Stomach (tissue), 8 donors: ENCODE measurements at regions not wholly inside any gene's neighbourhood (a gene's known extent, or its start where the extent isn't known, plus 50 kb on each side); places are given as distances from the start of the nearest gene placed in this dataset.

Experiments
- DNase-seq, 2 donors: peaks; one replicate each; pipeline versions ENCODE4 v3.0.0 to v3.0.0-alpha.2; 2013 to 2019
- H3K27ac ChIP-seq, 5 donors: fragments of 200-600 bp in 4 of 5; sonication (generic) in 4 of 5; one replicate each; pipeline ENCODE4 v1.5.1; 2013 to 2019; ENCODE audit warnings: mild to moderate bottlenecking in 1 of 5, moderate library complexity in 1 of 5
- H3K27me3 ChIP-seq, 3 donors: fragments of 200-600 bp; sonication (generic); one replicate each; pipeline ENCODE4 v1.5.1; 2017 to 2019; ENCODE audit warnings: mixed run types in 1 of 3
- H3K36me3 ChIP-seq, 4 donors: fragments of 200-600 bp; sonication (generic); 1 replicate in 3 of 4; 2 replicates in 1 of 4; pipeline ENCODE4 v1.5.1; 2016 to 2019
- H3K4me1 ChIP-seq, 4 donors: fragments of 200-600 bp; sonication (generic); one replicate each; pipeline ENCODE4 v1.5.1; 2016 to 2019
- H3K4me3 ChIP-seq, 4 donors: fragments of 200-600 bp; sonication (generic) in 3 of 4; one replicate each; pipeline ENCODE4 v1.5.1; 2016 to 2019; ENCODE audit warnings: mild to moderate bottlenecking in 1 of 4
- H3K9me3 ChIP-seq, 4 donors: fragments of 200-600 bp; sonication (generic); one replicate each; pipeline ENCODE4 v1.5.1; 2016 to 2019
- CTCF ChIP-seq, 7 experiments: fragments of 450-650 bp in 4 of 7; fragments of 200-600 bp in 3 of 7; sonication (generic) in 3 of 7; IDR thresholded peaks; one replicate each; pipeline ENCODE4 v1.5.1; 2016 to 2019; ENCODE audit warnings: antibody characterized with exemption in 7 of 7, control low read depth in 2 of 7, mild to moderate bottlenecking in 1 of 7
- EP300 ChIP-seq: sonication (generic); formaldehyde crosslinking; IDR thresholded peaks from one replicate; pipeline ENCODE4 v1.6.1; 2017; ENCODE audit warnings: antibody characterized with exemption
- POLR2A ChIP-seq, 4 donors: fragments of 450-650 bp; IDR thresholded peaks; one replicate each; pipeline ENCODE4 v1.6.1; 2016; ENCODE audit warnings: antibody characterized with exemption in 4 of 4, control low read depth in 2 of 4, mild to moderate bottlenecking in 1 of 4, moderate library complexity in 1 of 4
- POLR2AphosphoS5 ChIP-seq, 3 donors: sonication (generic); formaldehyde crosslinking; IDR thresholded peaks; one replicate each; pipeline ENCODE4 v1.6.1; 2016; ENCODE audit warnings: antibody characterized with exemption in 3 of 3
- WGBS, 5 donors: extraction: QIAGEN DNeasy Blood & Tissue Kit in 3 of 5; methylation state at CpG; one replicate each; pipeline versions ENCODE4 v1.1.5 to v1.1.7; 2013 to 2018; 5-methylcytosine and 5-hydroxymethylcytosine counted together
- intact Hi-C: fragments of 100-400 bp; cut with DNase I; formaldehyde crosslinking; loops from one replicate; pipeline ENCODE4 v1.15.1; 2023; ENCODE audit warnings: low total_unique reads
- donor health status: healthy with polysubstance abuse.
- donor health status: Bipolar disorder and iron deficiency.
- donor health status: healthy.

GRCh38 chr10:131406676-131407392 lies 95.3 kb upstream of the TCERG1L start:
- Histone ChIP-seq H3K4me3 (no peak overlapping the region), H3K27me3 (peaks cover 0 to 45% (median 4%) of the 10 kb centered on the region in 3 donors), H3K4me1 (no peaks in the 10 kb centered on the region), H3K9me3 (no peaks in the 10 kb centered on the region), H3K36me3 (no peaks in the 10 kb centered on the region), H3K27ac (no peak overlapping the region)
- intact Hi-C loops, result no loop called here
- DNase-seq, result no peak
- 81 to 86% (median 83%) methylated on average over 10 to 17 of the region's 17 CpGs for WGBS, 5 donors
- TF ChIP-seq POLR2A (IDR thresholded peaks at IDR 0.05), result no peak
- no peak for TF ChIP-seq EP300
- no peak for TF ChIP-seq CTCF (IDR thresholded peaks at IDR 0.05)
- no peak for TF ChIP-seq POLR2AphosphoS5 (IDR thresholded peaks at IDR 0.05)

- WGBS, 5 donors, result 72 to 90% (median 77%) methylated on average over 5 of the region's 5 CpGs
- H3K4me3 ChIP-seq, result no peak overlapping the region
- intact Hi-C loops, result no loop called here
- H3K27me3 ChIP-seq, result peaks cover 0 to 19% (median 0%) of the 10 kb centered on the region in 3 donors
- no peaks in the 10 kb centered on the region for H3K4me1 ChIP-seq
- no peak overlapping the region for H3K27ac ChIP-seq
- DNase-seq, result no peak
- H3K9me3 ChIP-seq, result peaks cover 0 to 16% (median 4%) of the 10 kb centered on the region in 4 donors
- H3K36me3 ChIP-seq, result no peaks in the 10 kb centered on the region
- TF ChIP-seq EP300 (no peak), CTCF (IDR thresholded peaks at IDR 0.05) (no peak), POLR2A (IDR thresholded peaks at IDR 0.05) (no peak), POLR2AphosphoS5 (IDR thresholded peaks at IDR 0.05) (no peak)
Measured at GRCh38 chr10:131418681-131419080, 107.2 kb upstream of the TCERG1L start.

- H3K27me3 ChIP-seq, result peaks cover 0 to 24% (median 0%) of the 10 kb centered on the region in 3 donors
- no peaks in the 10 kb centered on the region for H3K36me3 ChIP-seq
- H3K4me1 ChIP-seq, result no peaks in the 10 kb centered on the region
- TF ChIP-seq CTCF (IDR thresholded peaks at IDR 0.05) (no peak), POLR2A (IDR thresholded peaks at IDR 0.05) (no peak), POLR2AphosphoS5 (IDR thresholded peaks at IDR 0.05) (no peak), EP300 (no peak)
- no peak overlapping the region for H3K4me3 ChIP-seq
- H3K9me3 ChIP-seq, result peaks cover 0 to 16% (median 4%) of the 10 kb centered on the region in 4 donors
- intact Hi-C loops, result no loop called here
- WGBS, 5 donors, result 90 to 93% (median 91%) methylated on average over 22 of the region's 22 CpGs
- no peak overlapping the region for H3K27ac ChIP-seq
- no peak for DNase-seq
Measured at GRCh38 chr10:131419797-131420196, 108.3 kb upstream of the TCERG1L start.

- TF ChIP-seq POLR2AphosphoS5 (IDR thresholded peaks at IDR 0.05), result no peak
- no peak for TF ChIP-seq EP300
- TF ChIP-seq POLR2A (IDR thresholded peaks at IDR 0.05), result no peak
- TF ChIP-seq CTCF (IDR thresholded peaks at IDR 0.05), result no peak
- intact Hi-C loops, result no loop called here
- no peaks in the 10 kb centered on the region for H3K36me3 ChIP-seq
- no peak for DNase-seq
- peaks cover 0 to 15% (median 4%) of the 10 kb centered on the region in 4 donors for H3K9me3 ChIP-seq
- no peak overlapping the region for H3K4me3 ChIP-seq
- H3K4me1 ChIP-seq, result no peaks in the 10 kb centered on the region
- H3K27me3 ChIP-seq, result peaks cover 0 to 25% (median 0%) of the 10 kb centered on the region in 3 donors
- H3K27ac ChIP-seq, result no peak overlapping the region
- 78 to 100% (median 89%) methylated on average over 1 of the region's 1 CpG for WGBS, 5 donors
Measured at GRCh38 chr10:131420867-131421266, 109.3 kb upstream of the TCERG1L start.
